Upper lobe of left lung (tissue), 6 donors: ENCODE measurements at regions not wholly inside any gene's neighbourhood (a gene's known extent, or its start where the extent isn't known, plus 50 kb on each side); places are given as distances from the start of the nearest gene placed in this dataset.

Source experiments
- ATAC-seq, 2 donors: fragments of 200-7000 bp; cut with Tn5 transposase; one replicate each; pipeline ENCODE4 v1.9.1; 2022; ENCODE audit warnings: mild to moderate bottlenecking in 2 of 2, moderate library complexity in 2 of 2; ENCODE audit not compliant: low FRiP score in 2 of 2
- DNase-seq, 2 donors: peaks; one replicate each; pipeline ENCODE4 v3.0.0-alpha.2; 2019 to 2020
- H3K27ac ChIP-seq, 4 donors: fragments of 200-600 bp; sonication (generic); one replicate each; pipeline ENCODE4 v1.5.1; 2016 to 2019
- H3K27me3 ChIP-seq, 4 donors: fragments of 200-600 bp; sonication (generic); one replicate each; pipeline ENCODE4 v1.5.1; 2017 to 2019
- H3K36me3 ChIP-seq, 4 donors: fragments of 200-600 bp; sonication (generic); one replicate each; pipeline ENCODE4 v1.5.1; 2016 to 2019
- H3K4me1 ChIP-seq, 4 donors: fragments of 200-600 bp; sonication (generic); one replicate each; pipeline ENCODE4 v1.5.1; 2018 to 2019
- H3K4me3 ChIP-seq, 4 donors: fragments of 200-600 bp; sonication (generic); one replicate each; pipeline ENCODE4 v1.5.1; 2017 to 2019; ENCODE audit warnings: mild to moderate bottlenecking in 2 of 4, moderate library complexity in 1 of 4
- H3K9me3 ChIP-seq, 4 donors: fragments of 200-600 bp; sonication (generic); one replicate each; pipeline ENCODE4 v1.5.1; 2018 to 2019
- EP300 ChIP-seq, 4 donors: sonication (generic); formaldehyde crosslinking; IDR thresholded peaks; one replicate each; pipeline ENCODE4 v1.5.1; 2017; ENCODE audit warnings: antibody characterized with exemption in 4 of 4, control low read depth in 2 of 4
- POLR2A ChIP-seq, 4 donors: fragments of 450-650 bp; IDR thresholded peaks; one replicate each; pipeline ENCODE4 v1.5.1; 2016 to 2017; ENCODE audit warnings: antibody characterized with exemption in 4 of 4, mild to moderate bottlenecking in 2 of 4
- POLR2AphosphoS5 ChIP-seq, 2 donors: sonication (generic); formaldehyde crosslinking; IDR thresholded peaks; one replicate each; pipeline ENCODE4 v1.5.1; 2017; ENCODE audit warnings: antibody characterized with exemption in 2 of 2
- WGBS, 2 donors: methylation state at CpG; one replicate each; pipeline ENCODE4 v1.1.5; 2017 to 2018; 5-methylcytosine and 5-hydroxymethylcytosine counted together
- TF ChIP-seq, protein P1 (sequence below), 6 experiments: fragments of 450-650 bp in 4 of 6; fragments of 200-600 bp in 2 of 6; sonication (generic) in 2 of 6; IDR thresholded peaks; one replicate each; pipeline ENCODE4 v1.5.1; 2016 to 2019; ENCODE audit warnings: antibody characterized with exemption in 6 of 6
- donor health status: DM: no; HTN: no; CAD: no; lungs with moderate emphysema.
- donor health status: DM: no; HTN: yes; CAD: no; lungs with severe emphysema.

DNA sequence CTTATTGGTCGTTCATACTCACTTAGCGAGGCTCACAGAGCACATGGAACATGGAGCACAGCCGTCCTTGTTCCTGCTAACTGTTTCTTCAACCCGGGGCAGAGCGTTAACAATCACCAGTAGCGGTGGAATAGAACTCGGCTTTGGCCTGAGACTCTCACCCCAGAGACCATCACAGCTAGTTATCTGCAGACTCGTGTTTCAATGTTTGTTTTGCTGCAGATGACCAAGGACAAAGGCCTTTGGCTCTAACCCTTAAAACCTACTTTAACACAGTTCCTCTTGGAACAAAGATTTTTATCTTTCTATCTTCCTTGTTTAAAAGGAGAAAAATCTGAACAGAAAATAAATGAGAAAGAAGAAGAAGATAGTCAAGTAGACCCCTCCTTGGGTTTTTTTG is 320.2 kb upstream of the UBE2E3 start:
- Histone ChIP-seq H3K4me1 (no peaks in the 10 kb centered on the region), H3K4me3 (no peak overlapping the region), H3K9me3 (no peaks in the 10 kb centered on the region), H3K27ac (no peak overlapping the region), H3K27me3 (no peaks in the 10 kb centered on the region), H3K36me3 (no peaks in the 10 kb centered on the region)
- 70 to 73% methylated on average over 8 of the region's 8 CpGs for WGBS, 2 donors
- DNase-seq = no peak
- no peak for ATAC-seq
- TF ChIP-seq, protein P1, sequence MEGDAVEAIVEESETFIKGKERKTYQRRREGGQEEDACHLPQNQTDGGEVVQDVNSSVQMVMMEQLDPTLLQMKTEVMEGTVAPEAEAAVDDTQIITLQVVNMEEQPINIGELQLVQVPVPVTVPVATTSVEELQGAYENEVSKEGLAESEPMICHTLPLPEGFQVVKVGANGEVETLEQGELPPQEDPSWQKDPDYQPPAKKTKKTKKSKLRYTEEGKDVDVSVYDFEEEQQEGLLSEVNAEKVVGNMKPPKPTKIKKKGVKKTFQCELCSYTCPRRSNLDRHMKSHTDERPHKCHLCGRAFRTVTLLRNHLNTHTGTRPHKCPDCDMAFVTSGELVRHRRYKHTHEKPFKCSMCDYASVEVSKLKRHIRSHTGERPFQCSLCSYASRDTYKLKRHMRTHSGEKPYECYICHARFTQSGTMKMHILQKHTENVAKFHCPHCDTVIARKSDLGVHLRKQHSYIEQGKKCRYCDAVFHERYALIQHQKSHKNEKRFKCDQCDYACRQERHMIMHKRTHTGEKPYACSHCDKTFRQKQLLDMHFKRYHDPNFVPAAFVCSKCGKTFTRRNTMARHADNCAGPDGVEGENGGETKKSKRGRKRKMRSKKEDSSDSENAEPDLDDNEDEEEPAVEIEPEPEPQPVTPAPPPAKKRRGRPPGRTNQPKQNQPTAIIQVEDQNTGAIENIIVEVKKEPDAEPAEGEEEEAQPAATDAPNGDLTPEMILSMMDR (IDR thresholded peaks at IDR 0.05) = no peak
- no peak for TF ChIP-seq POLR2AphosphoS5 (IDR thresholded peaks at IDR 0.05)
- no peak for TF ChIP-seq EP300 (IDR thresholded peaks at IDR 0.05)
- no peak for TF ChIP-seq POLR2A (IDR thresholded peaks at IDR 0.05)

DNA sequence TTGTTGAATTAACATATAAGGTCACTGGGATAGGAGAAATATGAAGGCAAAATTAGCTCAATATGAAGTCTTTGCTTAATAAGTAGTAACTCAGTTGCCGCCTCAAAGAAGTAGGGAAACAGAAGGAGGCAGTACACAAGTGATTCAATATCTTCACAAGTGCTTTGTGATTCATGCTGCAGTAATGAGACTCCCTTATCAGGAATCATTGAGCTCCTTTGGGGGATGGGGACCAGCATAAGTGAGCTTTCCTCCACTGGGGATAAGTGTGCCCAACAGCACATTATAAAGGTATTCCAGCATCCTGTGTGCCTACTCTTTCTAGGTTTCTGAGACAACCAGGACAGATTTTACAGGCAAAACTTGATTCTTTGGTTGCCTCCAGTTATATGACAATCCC is 323.4 kb upstream of the UBE2E3 start:
- WGBS, 2 donors = 73 to 79% methylated on average over 1 of the region's 1 CpG
- ATAC-seq (no peak), DNase-seq (no peak)
- H3K27me3 ChIP-seq = no peaks in the 10 kb centered on the region
- no peaks in the 10 kb centered on the region for H3K4me1 ChIP-seq
- no peak overlapping the region for H3K4me3 ChIP-seq
- no peaks in the 10 kb centered on the region for H3K36me3 ChIP-seq
- no peaks in the 10 kb centered on the region for H3K9me3 ChIP-seq
- TF ChIP-seq EP300 (IDR thresholded peaks at IDR 0.05) (no peak), POLR2AphosphoS5 (IDR thresholded peaks at IDR 0.05) (no peak), POLR2A (IDR thresholded peaks at IDR 0.05) (no peak)
- TF ChIP-seq, protein P1 (IDR thresholded peaks at IDR 0.05) = no peak
- H3K27ac ChIP-seq = no peak overlapping the region

DNA sequence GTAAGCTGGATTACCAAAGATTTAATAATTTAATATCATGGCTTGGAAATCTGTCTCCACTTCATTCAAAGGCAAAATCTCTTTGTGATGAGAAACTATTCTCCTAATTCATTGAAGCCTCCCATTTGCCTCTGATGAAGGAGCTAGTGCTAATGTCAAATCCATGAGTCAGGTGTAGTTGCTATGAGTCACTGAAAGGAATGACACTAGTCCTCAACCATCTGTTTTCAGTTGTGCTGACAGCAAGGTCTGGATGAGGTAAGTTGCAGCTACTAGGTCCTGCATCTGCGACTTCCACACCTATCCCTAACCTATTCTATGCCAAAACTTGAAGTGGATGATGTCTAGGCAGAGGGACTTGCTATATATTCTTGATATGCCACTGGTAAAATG is 324.0 kb upstream of the UBE2E3 start:
- DNase-seq (no peak), ATAC-seq (no peak)
- H3K27ac ChIP-seq = no peak overlapping the region
- no peaks in the 10 kb centered on the region for H3K4me1 ChIP-seq
- no peak for TF ChIP-seq POLR2A (IDR thresholded peaks at IDR 0.05)
- no peak for TF ChIP-seq EP300 (IDR thresholded peaks at IDR 0.05)
- TF ChIP-seq, protein P1 (IDR thresholded peaks at IDR 0.05) = no peak
- no peak for TF ChIP-seq POLR2AphosphoS5 (IDR thresholded peaks at IDR 0.05)
- H3K36me3 ChIP-seq = no peaks in the 10 kb centered on the region
- no peaks in the 10 kb centered on the region for H3K9me3 ChIP-seq
- no peaks in the 10 kb centered on the region for H3K27me3 ChIP-seq
- WGBS, 2 donors = 59 to 73% methylated on average over 1 of the region's 1 CpG
- no peak overlapping the region for H3K4me3 ChIP-seq

DNA sequence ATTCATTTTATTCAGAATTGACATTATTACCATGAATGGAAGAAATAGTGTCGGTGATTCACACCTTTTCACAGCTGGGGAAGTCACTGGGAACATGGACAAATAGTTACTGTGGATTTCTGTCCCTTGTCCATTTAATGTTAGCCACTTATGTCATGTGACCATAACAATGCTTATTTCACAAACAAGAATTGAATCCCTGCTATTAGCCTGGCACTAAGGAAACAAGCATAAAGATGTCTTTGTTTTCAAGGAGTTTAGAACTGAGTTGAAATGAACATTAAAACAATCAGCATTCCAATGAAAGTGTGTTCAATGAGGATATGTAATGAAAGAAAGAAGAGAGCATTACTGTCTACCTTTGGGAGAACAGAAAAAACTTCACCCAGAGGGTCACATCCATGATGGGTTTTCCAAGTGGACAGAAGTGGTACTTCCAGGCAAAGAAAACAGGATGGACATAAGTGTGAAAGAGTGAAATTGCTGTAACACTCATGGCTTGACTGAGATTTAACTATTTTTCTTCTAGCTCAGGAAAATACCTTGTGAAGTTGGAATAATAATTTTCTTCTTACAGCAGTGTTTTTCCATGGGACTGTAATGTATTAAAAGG is 324.5 kb upstream of the UBE2E3 start:
- Histone ChIP-seq H3K4me1 (no peaks in the 10 kb centered on the region), H3K27me3 (no peaks in the 10 kb centered on the region), H3K36me3 (no peaks in the 10 kb centered on the region), H3K4me3 (no peak overlapping the region), H3K27ac (no peak overlapping the region), H3K9me3 (no peaks in the 10 kb centered on the region)
- DNase-seq = no peak
- no peak for TF ChIP-seq POLR2AphosphoS5 (IDR thresholded peaks at IDR 0.05)
- TF ChIP-seq, protein P1 (IDR thresholded peaks at IDR 0.05) = peak in 1 of 6 experiments; percentile 13
- ATAC-seq = no peak
- 78 to 85% methylated on average over 1 of the region's 1 CpG for WGBS, 2 donors

DNA sequence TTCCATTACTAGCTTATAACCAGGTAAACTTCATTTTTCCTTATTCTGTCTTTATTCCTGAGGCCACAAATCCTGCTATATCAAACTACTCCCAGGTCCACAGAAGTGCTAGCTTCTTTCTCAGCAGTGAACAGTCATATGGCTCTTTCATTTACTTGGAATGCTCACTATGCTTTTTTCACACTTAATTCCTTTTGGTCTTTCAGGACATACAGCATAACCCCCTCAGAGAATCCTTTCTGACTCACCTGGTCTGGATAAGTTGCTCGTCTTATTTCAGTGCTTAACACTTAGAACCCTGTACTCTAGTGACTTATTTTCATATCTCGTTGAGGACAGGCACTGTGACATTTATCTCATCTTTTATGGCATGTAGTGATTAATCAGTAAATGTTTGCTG is 325.0 kb upstream of the UBE2E3 start:
- WGBS, 2 donors = 72 to 76% methylated on average over 2 of the region's 2 CpGs
- no peaks in the 10 kb centered on the region for H3K27me3 ChIP-seq

More for the DNA sequence above, 325.0 kb upstream of the UBE2E3 start:
- H3K36me3 ChIP-seq = no peaks in the 10 kb centered on the region
- no peaks in the 10 kb centered on the region for H3K9me3 ChIP-seq
- H3K27ac ChIP-seq = no peak overlapping the region
- no peaks in the 10 kb centered on the region for H3K4me1 ChIP-seq
- DNase-seq (no peak), ATAC-seq (no peak)
- H3K4me3 ChIP-seq = no peak overlapping the region
- TF ChIP-seq POLR2A (IDR thresholded peaks at IDR 0.05) (no peak), EP300 (IDR thresholded peaks at IDR 0.05) (no peak), POLR2AphosphoS5 (IDR thresholded peaks at IDR 0.05) (no peak)
- TF ChIP-seq, protein P1 (IDR thresholded peaks at IDR 0.05) = no peak
